ENCODE measurements at regions not wholly inside any gene's neighbourhood (a gene's known extent, or its start where the extent isn't known, plus 50 kb on each side); places are given as distances from the start of the nearest gene placed in this dataset.

DNA sequence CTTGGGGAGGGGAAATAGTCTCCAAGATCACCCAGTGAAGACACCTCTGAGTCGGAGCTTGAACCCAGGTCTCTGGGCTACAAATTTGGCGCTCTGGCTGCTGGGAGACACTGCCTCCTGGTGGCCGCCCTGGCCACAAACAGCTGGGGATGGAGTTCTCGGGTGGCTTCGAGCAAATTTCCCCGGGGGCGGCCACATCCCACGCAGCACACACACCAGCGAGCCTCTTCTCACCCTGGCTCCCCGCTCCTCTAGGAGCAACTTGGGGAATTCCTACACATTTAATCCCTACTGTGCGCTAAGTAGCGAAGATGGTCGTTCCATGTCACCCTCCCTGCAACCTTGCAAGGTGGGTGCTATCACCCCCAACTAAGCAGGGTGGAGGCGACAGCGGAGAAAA lies 66.2 kb upstream of the BEGAIN start:
- TF ChIP-seq, protein P1, sequence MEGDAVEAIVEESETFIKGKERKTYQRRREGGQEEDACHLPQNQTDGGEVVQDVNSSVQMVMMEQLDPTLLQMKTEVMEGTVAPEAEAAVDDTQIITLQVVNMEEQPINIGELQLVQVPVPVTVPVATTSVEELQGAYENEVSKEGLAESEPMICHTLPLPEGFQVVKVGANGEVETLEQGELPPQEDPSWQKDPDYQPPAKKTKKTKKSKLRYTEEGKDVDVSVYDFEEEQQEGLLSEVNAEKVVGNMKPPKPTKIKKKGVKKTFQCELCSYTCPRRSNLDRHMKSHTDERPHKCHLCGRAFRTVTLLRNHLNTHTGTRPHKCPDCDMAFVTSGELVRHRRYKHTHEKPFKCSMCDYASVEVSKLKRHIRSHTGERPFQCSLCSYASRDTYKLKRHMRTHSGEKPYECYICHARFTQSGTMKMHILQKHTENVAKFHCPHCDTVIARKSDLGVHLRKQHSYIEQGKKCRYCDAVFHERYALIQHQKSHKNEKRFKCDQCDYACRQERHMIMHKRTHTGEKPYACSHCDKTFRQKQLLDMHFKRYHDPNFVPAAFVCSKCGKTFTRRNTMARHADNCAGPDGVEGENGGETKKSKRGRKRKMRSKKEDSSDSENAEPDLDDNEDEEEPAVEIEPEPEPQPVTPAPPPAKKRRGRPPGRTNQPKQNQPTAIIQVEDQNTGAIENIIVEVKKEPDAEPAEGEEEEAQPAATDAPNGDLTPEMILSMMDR (IDR thresholded peaks at IDR 0.05; ENCODE audit: low read depth, low read length), result peak; percentile 85
- no peak for TF ChIP-seq EZH2phosphoT487 (IDR thresholded peaks at IDR 0.05; ENCODE audit: low read depth)

Data from OCI-LY3 (cell line).